ENCODE measurements at regions not wholly inside any gene's neighbourhood (a gene's known extent, or its start where the extent isn't known, plus 50 kb on each side); places are given as distances from the start of the nearest gene placed in this dataset.

DNA sequence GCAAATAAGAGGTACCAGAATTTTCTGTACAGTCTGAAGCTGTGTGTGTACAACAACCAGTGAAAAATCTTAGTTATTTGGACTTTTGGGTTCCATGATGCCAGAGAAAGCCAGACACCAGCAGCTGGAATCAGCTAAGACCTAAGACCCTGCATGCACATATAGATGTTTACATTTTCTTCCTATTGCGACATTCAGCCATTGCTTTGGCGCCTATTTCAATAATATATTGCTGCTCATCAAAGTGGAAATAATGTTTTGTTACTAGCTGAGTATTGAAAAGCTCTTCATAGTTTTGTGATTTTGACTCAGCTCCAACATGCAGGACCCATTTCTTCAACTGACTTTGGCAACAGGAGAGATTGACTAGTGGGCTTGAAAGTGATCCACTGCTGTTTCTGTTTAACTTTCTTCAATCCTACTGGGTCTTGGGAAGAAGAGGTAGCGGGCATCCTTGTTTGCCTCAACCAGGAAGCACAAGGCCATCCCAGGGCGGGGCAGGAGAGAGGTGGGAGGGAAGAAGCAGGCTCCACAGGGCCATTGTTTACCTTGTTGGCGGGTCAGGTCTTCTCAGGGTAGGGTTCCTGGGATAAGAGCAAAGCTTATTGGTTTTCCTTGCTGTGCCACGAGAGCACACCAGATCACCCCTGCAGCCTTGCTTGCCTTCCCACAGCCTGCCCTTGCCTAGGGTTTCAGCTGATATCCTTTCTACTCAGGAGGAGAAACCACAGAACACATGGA is 101.3 kb upstream of the ESR1 start:
- H3K18ac ChIP-seq (ENCODE audit: low read depth, low read length), result no peak overlapping the region
- no peak overlapping the region for H3K4me2 ChIP-seq (ENCODE audit: low read depth, low read length)
- H2AK5ac ChIP-seq (ENCODE audit: low read depth, low read length), result no peak overlapping the region
- no peak overlapping the region for H3K9ac ChIP-seq (ENCODE audit: low read depth, low read length)
- no peaks in the 10 kb centered on the region for H3K9me3 ChIP-seq (ENCODE audit: control insufficient read depth, insufficient read depth, low read length)
- no peaks in the 10 kb centered on the region for H3K4me1 ChIP-seq (ENCODE audit: control insufficient read depth, insufficient read depth, low read length)
- H4K5ac ChIP-seq (ENCODE audit: low read depth, low read length), result no peak overlapping the region
- H3K4ac ChIP-seq (ENCODE audit: low read depth, low read length), result no peak overlapping the region
- intact Hi-C loops (cut with micrococcal nuclease), result no loop called here
- H3K79me1 ChIP-seq (ENCODE audit: low read depth in 1 of 2, low read length in 2 of 2), result no peaks in the 10 kb centered on the region
- H4K20me1 ChIP-seq (ENCODE audit: insufficient read depth, low read length), result no peaks in the 10 kb centered on the region
- H3K27me3 ChIP-seq (ENCODE audit: control insufficient read depth, insufficient read depth, low read length), result no peaks in the 10 kb centered on the region
- no peak overlapping the region for H2BK15ac ChIP-seq (ENCODE audit: low read depth, low read length)
- 0% methylated on average over 1 of the region's 6 CpGs; no CpG with 5 or more reads in 1 of the 2 experiments for WGBS, 2 experiments (ENCODE audit: extremely low coverage in 2 of 2, insufficient read length in 1 of 2)
- no peak overlapping the region for H2BK20ac ChIP-seq (ENCODE audit: low read depth, low read length)
- no peak overlapping the region for H4K91ac ChIP-seq (ENCODE audit: insufficient read depth, low read depth, low read length)
- no peak overlapping the region for H2AFZ ChIP-seq (replicated peaks; ENCODE audit: low read length, poor library complexity)
- H3K56ac ChIP-seq (ENCODE audit: extremely low read depth, insufficient read depth, low read length), result no peak overlapping the region
- ChIA-PET CTCF (no interaction called here), POLR2A (ENCODE audit: unreplicated experiment) (interaction anchor here (0.5 kb wide), 1 partner anchor 10 kb away, joined by 3 read pairs; no protein-coding TSS in a partner anchor)
- no peaks in the 10 kb centered on the region for H3K9me1 ChIP-seq (ENCODE audit: insufficient read depth, low read length)
- no peak overlapping the region for H2AK9ac ChIP-seq (replicated peaks; ENCODE audit: low read depth, low read length, poor library complexity)
- dilution Hi-C loops (cut with HindIII; ENCODE audit: low sequenced_read_pairs, unreplicated experiment), result no loop called here
- H3K36me3 ChIP-seq (ENCODE audit: control insufficient read depth, insufficient read depth, low read length), result no peaks in the 10 kb centered on the region
- no peak overlapping the region for H4K8ac ChIP-seq (ENCODE audit: low read depth in 2 of 2, low read length in 2 of 2)
- no peak overlapping the region for H3K27ac ChIP-seq (ENCODE audit: insufficient read depth, low read length)
- in situ Hi-C loops (cut with MboI; ENCODE audit: low sequenced_read_pairs), result no loop called here
- H2BK120ac ChIP-seq (ENCODE audit: low read depth, low read length), result no peak overlapping the region
- no peak for DNase-seq
- H2BK5ac ChIP-seq (ENCODE audit: low read depth, low read length, poor library complexity, severe bottlenecking), result no peak overlapping the region
- no peak overlapping the region for H3K23ac ChIP-seq (ENCODE audit: low read depth, low read length)
- no peak for ATAC-seq (ENCODE audit: low read depth)
- TF ChIP-seq MXI1 (IDR thresholded peaks at IDR 0.05; ENCODE audit: borderline replicate concordance, low read depth, low read length), result no peak
- TF ChIP-seq, protein P1, sequence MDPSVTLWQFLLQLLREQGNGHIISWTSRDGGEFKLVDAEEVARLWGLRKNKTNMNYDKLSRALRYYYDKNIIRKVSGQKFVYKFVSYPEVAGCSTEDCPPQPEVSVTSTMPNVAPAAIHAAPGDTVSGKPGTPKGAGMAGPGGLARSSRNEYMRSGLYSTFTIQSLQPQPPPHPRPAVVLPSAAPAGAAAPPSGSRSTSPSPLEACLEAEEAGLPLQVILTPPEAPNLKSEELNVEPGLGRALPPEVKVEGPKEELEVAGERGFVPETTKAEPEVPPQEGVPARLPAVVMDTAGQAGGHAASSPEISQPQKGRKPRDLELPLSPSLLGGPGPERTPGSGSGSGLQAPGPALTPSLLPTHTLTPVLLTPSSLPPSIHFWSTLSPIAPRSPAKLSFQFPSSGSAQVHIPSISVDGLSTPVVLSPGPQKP (IDR thresholded peaks at IDR 0.05; ENCODE audit: borderline replicate concordance, low read depth, low read length), result no peak
- no peak for TF ChIP-seq MAZ (IDR thresholded peaks at IDR 0.05; ENCODE audit: borderline replicate concordance, low read depth, low read length)
- TF ChIP-seq CEBPB (IDR thresholded peaks at IDR 0.05; ENCODE audit: low read depth, low read length), result 0 out of 2 replicates have a peak, but pooled peaks have one; percentile 22
- BruUV-seq (replicated peaks), result no TSS peak
- no peak overlapping the region for H3K4me3 ChIP-seq (ENCODE audit: insufficient read depth, low read depth, low read length)
- no peak overlapping the region for H3K14ac ChIP-seq (replicated peaks; ENCODE audit: low read depth, low read length)
